Neural crest cell (in vitro differentiated cells): ENCODE measurements at regions not wholly inside any gene's neighbourhood (a gene's known extent, or its start where the extent isn't known, plus 50 kb on each side); places are given as distances from the start of the nearest gene placed in this dataset.
"Not testable (repeated sequence)": the region's sequence is repeated elsewhere in the genome, so short reads cannot be mapped to it uniquely, and the experiment has no call there.

Experiments used
- DNase-seq: peaks from one replicate; pipeline ENCODE4 v3.0.0; 2021; ENCODE audit warnings: low read depth, mixed read lengths, low spot score
- H3K27ac Mint-ChIP-seq: one replicate; pipeline ENCODE4 v1.8.0; 2021; ENCODE audit warnings: mild to moderate bottlenecking, mixed read lengths; ENCODE audit not compliant: unreplicated experiment
- H3K27me3 Mint-ChIP-seq: 2 replicates; pipeline ENCODE4 v1.8.0; 2021; ENCODE audit warnings: low read depth, mild to moderate bottlenecking, mixed read lengths
- H3K36me3 Mint-ChIP-seq: 2 replicates; pipeline ENCODE4 v1.8.0; 2021; ENCODE audit warnings: low read depth, mild to moderate bottlenecking, mixed read lengths
- H3K4me1 Mint-ChIP-seq: 2 replicates; pipeline ENCODE4 v1.8.0; 2021; ENCODE audit warnings: mixed read lengths
- H3K4me3 Mint-ChIP-seq: one replicate; pipeline ENCODE4 v1.8.0; 2021; ENCODE audit warnings: mild to moderate bottlenecking, mixed read lengths
- H3K9me3 Mint-ChIP-seq: 2 replicates; pipeline ENCODE4 v1.8.0; 2021; ENCODE audit warnings: mixed read lengths
- TF ChIP-seq, protein P1 (sequence below): fragments of 200-600 bp; sonication (generic); conservative IDR thresholded peaks from 2 replicates; pipeline ENCODE4 v1.5.0; 2021; ENCODE audit warnings: antibody characterized with exemption, mild to moderate bottlenecking

- H3K4me1 Mint-ChIP-seq, result peaks cover 7% of the 10 kb centered on the region
- H3K9me3 Mint-ChIP-seq, result no peaks in the 10 kb centered on the region
- no peaks in the 10 kb centered on the region for H3K36me3 Mint-ChIP-seq
- DNase-seq, result no peak
- H3K4me3 Mint-ChIP-seq, result no peak overlapping the region
- H3K27me3 Mint-ChIP-seq, result peaks cover 1% of the 10 kb centered on the region
- H3K27ac Mint-ChIP-seq, result no peak overlapping the region
- TF ChIP-seq, protein P1, sequence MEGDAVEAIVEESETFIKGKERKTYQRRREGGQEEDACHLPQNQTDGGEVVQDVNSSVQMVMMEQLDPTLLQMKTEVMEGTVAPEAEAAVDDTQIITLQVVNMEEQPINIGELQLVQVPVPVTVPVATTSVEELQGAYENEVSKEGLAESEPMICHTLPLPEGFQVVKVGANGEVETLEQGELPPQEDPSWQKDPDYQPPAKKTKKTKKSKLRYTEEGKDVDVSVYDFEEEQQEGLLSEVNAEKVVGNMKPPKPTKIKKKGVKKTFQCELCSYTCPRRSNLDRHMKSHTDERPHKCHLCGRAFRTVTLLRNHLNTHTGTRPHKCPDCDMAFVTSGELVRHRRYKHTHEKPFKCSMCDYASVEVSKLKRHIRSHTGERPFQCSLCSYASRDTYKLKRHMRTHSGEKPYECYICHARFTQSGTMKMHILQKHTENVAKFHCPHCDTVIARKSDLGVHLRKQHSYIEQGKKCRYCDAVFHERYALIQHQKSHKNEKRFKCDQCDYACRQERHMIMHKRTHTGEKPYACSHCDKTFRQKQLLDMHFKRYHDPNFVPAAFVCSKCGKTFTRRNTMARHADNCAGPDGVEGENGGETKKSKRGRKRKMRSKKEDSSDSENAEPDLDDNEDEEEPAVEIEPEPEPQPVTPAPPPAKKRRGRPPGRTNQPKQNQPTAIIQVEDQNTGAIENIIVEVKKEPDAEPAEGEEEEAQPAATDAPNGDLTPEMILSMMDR, result no peak
These were observed 56.7 kb downstream of the CCDC74A start for GRCh38 chr2:131584380-131584779.

DNA sequence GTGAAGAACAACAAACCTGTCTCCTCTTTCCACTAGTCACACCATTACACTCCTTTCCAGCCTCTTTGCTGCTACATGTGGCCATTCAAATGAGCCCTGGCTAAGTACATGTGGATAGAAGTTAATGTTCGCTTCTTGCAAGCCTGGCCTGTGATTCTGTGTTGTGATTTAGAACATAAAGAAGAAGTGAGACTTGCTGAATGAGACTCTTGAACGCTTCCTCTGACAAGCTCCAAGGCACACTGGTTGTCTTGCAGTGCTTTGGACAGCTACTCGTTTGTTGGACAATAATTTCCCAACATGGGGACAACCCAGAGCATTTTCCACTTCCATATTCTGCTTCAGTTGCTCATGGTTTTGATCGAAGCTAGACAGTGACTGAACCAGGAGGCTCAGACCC is 57.3 kb downstream of the CCDC74A start:
- Mint-ChIP-seq H3K9me3 (no peaks in the 10 kb centered on the region), H3K4me1 (peaks cover 7% of the 10 kb centered on the region), H3K27me3 (no peaks in the 10 kb centered on the region), H3K4me3 (no peak overlapping the region), H3K27ac (no peak overlapping the region), H3K36me3 (no peaks in the 10 kb centered on the region)
- TF ChIP-seq, protein P1, result no peak
- no peak for DNase-seq

GRCh38 chr2:131588152-131588873 is 60.6 kb downstream of the CCDC74A start:
- no peaks in the 10 kb centered on the region for H3K36me3 Mint-ChIP-seq
- no peaks in the 10 kb centered on the region for H3K9me3 Mint-ChIP-seq
- H3K4me1 Mint-ChIP-seq, result peaks cover 7% of the 10 kb centered on the region
- DNase-seq, result no peak
- H3K27ac Mint-ChIP-seq, result peak overlapping the region; percentile 32
- no peak overlapping the region for H3K4me3 Mint-ChIP-seq
- TF ChIP-seq, protein P1, result no peak
- H3K27me3 Mint-ChIP-seq, result no peaks in the 10 kb centered on the region

DNA sequence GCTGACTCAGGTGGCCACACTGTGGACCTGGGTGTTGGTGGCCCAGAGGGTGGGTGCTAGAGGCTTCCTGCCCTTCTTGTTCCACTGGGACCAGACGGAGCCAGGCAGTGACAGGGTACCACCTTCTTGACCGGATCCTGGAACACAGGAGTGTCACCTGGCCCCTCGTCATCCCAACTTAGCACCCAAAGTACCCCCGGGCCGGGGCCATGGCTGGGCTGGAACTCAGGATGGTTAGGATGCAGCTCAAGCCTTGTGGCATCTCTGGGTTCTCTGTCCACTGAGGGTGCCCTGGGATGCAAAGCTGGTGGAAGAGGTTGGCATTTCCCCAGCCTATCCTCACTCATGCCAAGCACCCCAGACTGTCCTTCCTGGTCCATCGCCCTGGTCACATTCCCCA is 61.4 kb downstream of the CCDC74A start:
- not testable (repeated sequence) for H3K4me1 Mint-ChIP-seq, H3K4me3 Mint-ChIP-seq, H3K36me3 Mint-ChIP-seq, H3K9me3 Mint-ChIP-seq, DNase-seq, H3K27ac Mint-ChIP-seq, H3K27me3 Mint-ChIP-seq

GRCh38 chr2:131590366-131590765 is 62.7 kb downstream of the CCDC74A start:
- H3K27me3 Mint-ChIP-seq, result peaks cover 2% of the 10 kb centered on the region
- H3K27ac Mint-ChIP-seq, result no peak overlapping the region
- H3K9me3 Mint-ChIP-seq, result no peaks in the 10 kb centered on the region
- no peaks in the 10 kb centered on the region for H3K36me3 Mint-ChIP-seq
- no peak for DNase-seq
- H3K4me1 Mint-ChIP-seq, result peaks cover 7% of the 10 kb centered on the region
- no peak overlapping the region for H3K4me3 Mint-ChIP-seq
- TF ChIP-seq, protein P1, result no peak

DNA sequence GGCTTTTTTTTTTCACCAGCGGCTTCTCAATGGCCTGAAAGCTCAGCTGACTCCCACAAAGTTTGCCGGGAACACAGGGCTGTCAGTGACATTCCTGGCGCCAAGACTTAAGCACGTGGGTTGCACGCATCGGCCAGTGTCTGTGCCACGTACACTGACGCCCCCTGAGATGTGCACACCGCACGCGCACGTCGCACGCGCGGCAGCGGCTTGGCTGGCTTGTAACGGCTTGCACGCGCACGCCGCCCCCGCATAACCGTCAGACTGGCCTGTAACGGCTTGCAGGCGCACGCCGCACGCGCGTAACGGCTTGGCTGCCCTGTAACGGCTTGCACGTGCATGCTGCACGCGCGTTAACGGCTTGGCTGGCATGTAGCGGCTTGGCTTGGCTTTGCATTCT is 63.2 kb downstream of the CCDC74A start:
- peaks cover 7% of the 10 kb centered on the region for H3K4me1 Mint-ChIP-seq
- H3K27ac Mint-ChIP-seq, result no peak overlapping the region
- TF ChIP-seq, protein P1, result no peak
- no peak overlapping the region for H3K4me3 Mint-ChIP-seq
- peaks cover 2% of the 10 kb centered on the region for H3K27me3 Mint-ChIP-seq
- H3K36me3 Mint-ChIP-seq, result no peaks in the 10 kb centered on the region
- DNase-seq, result no peak
- no peaks in the 10 kb centered on the region for H3K9me3 Mint-ChIP-seq

- H3K4me3 Mint-ChIP-seq, DNase-seq, H3K4me1 Mint-ChIP-seq, H3K27ac Mint-ChIP-seq, H3K36me3 Mint-ChIP-seq, H3K27me3 Mint-ChIP-seq, H3K9me3 Mint-ChIP-seq: not testable (repeated sequence)
These were observed 68.9 kb downstream of the CCDC74A start for GRCh38 chr2:131596561-131596960.

- not testable (repeated sequence) for H3K4me3 Mint-ChIP-seq, DNase-seq, H3K27ac Mint-ChIP-seq, H3K4me1 Mint-ChIP-seq, H3K36me3 Mint-ChIP-seq, H3K27me3 Mint-ChIP-seq, H3K9me3 Mint-ChIP-seq
These were observed 74.8 kb downstream of the CCDC74A start for GRCh38 chr2:131602444-131602843.

- DNase-seq, H3K27ac Mint-ChIP-seq, H3K4me3 Mint-ChIP-seq, H3K36me3 Mint-ChIP-seq, H3K27me3 Mint-ChIP-seq, H3K9me3 Mint-ChIP-seq, H3K4me1 Mint-ChIP-seq: not testable (repeated sequence)
These were observed 77.0 kb downstream of the CCDC74A start for GRCh38 chr2:131604652-131605051.
